ENCODE measurements at regions not wholly inside any gene's neighbourhood (a gene's known extent, or its start where the extent isn't known, plus 50 kb on each side); places are given as distances from the start of the nearest gene placed in this dataset.
A peak's percentile ranks its signal among the peaks of the same experiment; 100 is the strongest.

- no peak for DNase-seq
Observed at GRCh38 chr6:17047889-17048288, 54.0 kb upstream of the STMND1 start.

GRCh38 chr6:17045581-17046322, 56.1 kb upstream of the STMND1 start:
- DNase-seq = no peak

- DNase-seq = no peak
Observed at GRCh38 chr6:17043148-17043522, 58.7 kb upstream of the STMND1 start.

- DNase-seq = peak; percentile 38
Observed at GRCh38 chr6:17042422-17043147, 59.3 kb upstream of the STMND1 start.

- DNase-seq = no peak
Observed at GRCh38 chr6:17039266-17039665, 62.6 kb upstream of the STMND1 start.

- no peak for DNase-seq
Observed at GRCh38 chr6:17038316-17038715, 63.5 kb upstream of the STMND1 start.

- DNase-seq = no peak
Observed at GRCh38 chr6:17036065-17036393, 65.8 kb upstream of the STMND1 start.

- DNase-seq = no peak
Observed at GRCh38 chr6:17035257-17036064, 66.4 kb upstream of the STMND1 start.

GRCh38 chr6:17033746-17034145, 68.1 kb upstream of the STMND1 start:
- no peak for DNase-seq

- peak; percentile 62 for DNase-seq
Observed at GRCh38 chr6:17032988-17033634, 68.7 kb upstream of the STMND1 start.

- peak; percentile 36 for DNase-seq
Observed at GRCh38 chr6:17032590-17032987, 69.3 kb upstream of the STMND1 start.

- no peak for DNase-seq
Observed at GRCh38 chr6:17031961-17032360, 69.9 kb upstream of the STMND1 start.

GRCh38 chr6:17027441-17027840, 74.4 kb upstream of the STMND1 start:
- no peak for DNase-seq

- no peak for DNase-seq
Observed at GRCh38 chr6:17022604-17023003, 79.2 kb upstream of the STMND1 start.

- DNase-seq = no peak
Observed at GRCh38 chr6:17021539-17021889, 80.3 kb upstream of the STMND1 start.

GRCh38 chr6:17020889-17021538, 80.8 kb upstream of the STMND1 start:
- no peak for DNase-seq

- no peak for DNase-seq
Observed at GRCh38 chr6:17018425-17018824, 83.4 kb upstream of the STMND1 start.

- DNase-seq = no peak
Observed at GRCh38 chr6:17017416-17017815, 84.4 kb upstream of the STMND1 start.

GRCh38 chr6:17015551-17016381, 86.1 kb upstream of the STMND1 start:
- peak; percentile 88 for DNase-seq

- no peak for DNase-seq
Observed at GRCh38 chr6:17015144-17015543, 86.7 kb upstream of the STMND1 start.

GRCh38 chr6:17013701-17014100, 88.1 kb upstream of the STMND1 start:
- no peak for DNase-seq

All from T1000 (cell line).